H1 (cell line): ENCODE measurements at regions not wholly inside any gene's neighbourhood (a gene's known extent, or its start where the extent isn't known, plus 50 kb on each side); places are given as distances from the start of the nearest gene placed in this dataset.

Experiments used
- CTCF ChIA-PET: fragments of 300-600 bp; sonication (Branson Sonifier 250); formaldehyde crosslinking; loops from one replicate; lab custom pipeline; 2021; ENCODE audit not compliant: partially characterized antibody; lab: Charles Lee
- POLR2A ChIA-PET: fragments of 300-600 bp; sonication (Branson Sonifier 250); formaldehyde crosslinking; loops from one replicate; lab custom pipeline; 2021; ENCODE audit warnings: inconsistent platforms; ENCODE audit not compliant: partially characterized antibody; lab: Charles Lee
- DNase-seq, 2 experiments: peaks; one replicate each; pipeline versions ENCODE4 v3.0.0 to v3.0.0-alpha.2; 2010 to 2022; ENCODE audit warnings: low spot score in 2 of 2, low read depth in 1 of 2, mixed read lengths in 1 of 2
- FAIRE-seq: peaks from 2 replicates; lab custom pipeline; 2011; peaks lifted over from hg19 to GRCh38; lab: Jason Lieb, UNC
- H2AFZ ChIP-seq: 2 replicates; pipeline ENCODE4 v1.8.1; 2012; ENCODE audit warnings: low read length, inconsistent platforms
- H2AK5ac ChIP-seq: 2 replicates; pipeline ENCODE4 v1.6.1; 2013; ENCODE audit warnings: low read depth, low read length
- H2BK120ac ChIP-seq: replicated peaks from 2 replicates; pipeline ENCODE3; 2013; ENCODE audit warnings: low read depth, low read length, inconsistent platforms
- H2BK12ac ChIP-seq: 2 replicates; pipeline ENCODE4 v1.6.1; 2013; ENCODE audit warnings: low read depth, low read length
- H2BK15ac ChIP-seq: 2 replicates; pipeline ENCODE4 v1.6.1; 2013; ENCODE audit warnings: low read length
- H2BK20ac ChIP-seq: 2 replicates; pipeline ENCODE4 v1.6.1; 2013; ENCODE audit warnings: low read length
- H2BK5ac ChIP-seq: 2 replicates; pipeline ENCODE4 v1.6.1; 2013; ENCODE audit warnings: low read depth, low read length
- H3K14ac ChIP-seq: 2 replicates; pipeline ENCODE4 v1.6.1; 2013; ENCODE audit warnings: inconsistent platforms; ENCODE audit not compliant: insufficient read length
- H3K18ac ChIP-seq: 2 replicates; pipeline ENCODE4 v1.6.1; 2013; ENCODE audit warnings: low read length; ENCODE audit errors: extremely low read depth
- H3K23ac ChIP-seq: 2 replicates; pipeline ENCODE4 v1.6.1; 2013; ENCODE audit warnings: inconsistent platforms; ENCODE audit not compliant: insufficient read length
- H3K23me2 ChIP-seq: 2 replicates; pipeline ENCODE4 v1.6.1; 2013; ENCODE audit warnings: low read depth, low read length
- H3K27ac ChIP-seq: 2 replicates; pipeline ENCODE4 v1.6.1; 2011; ENCODE audit warnings: low read depth, low read length, inconsistent platforms
- H3K27me3 ChIP-seq, 4 experiments: replicated peaks in 1 of 4; 1 replicate in 1 of 4; 2 replicates in 3 of 4; pipeline versions ENCODE4 v1.6.1 to v1.8.1; 2011 to 2013; ENCODE audit warnings: low read length in 3 of 4, mild to moderate bottlenecking in 3 of 4, inconsistent platforms in 2 of 4, mixed read lengths in 2 of 4, moderate library complexity in 1 of 4; ENCODE audit not compliant: control insufficient read depth in 3 of 4, insufficient read depth in 3 of 4; ENCODE audit errors: extremely low read depth in 1 of 4
- H3K36me3 ChIP-seq, 4 experiments: 2 replicates each; pipeline versions ENCODE4 v1.6.1 to v1.8.1; 2011 to 2013; ENCODE audit warnings: mild to moderate bottlenecking in 4 of 4, low read length in 3 of 4, moderate library complexity in 2 of 4, control low read depth in 1 of 4, inconsistent platforms in 1 of 4; ENCODE audit not compliant: insufficient read depth in 4 of 4, control insufficient read depth in 2 of 4
- H3K4ac ChIP-seq: replicated peaks from 2 replicates; pipeline ENCODE3; 2013; ENCODE audit warnings: low read length, low read depth, mixed read lengths, inconsistent platforms; ENCODE audit not compliant: insufficient read length
- H3K4me1 ChIP-seq, 4 experiments: replicated peaks in 1 of 4; 1 replicate in 1 of 4; 2 replicates in 3 of 4; pipeline versions ENCODE4 v1.6.1 to v1.8.1; 2011 to 2013; ENCODE audit warnings: low read length in 3 of 4, inconsistent platforms in 2 of 4, mixed read lengths in 1 of 4; ENCODE audit not compliant: insufficient read depth in 4 of 4, control insufficient read depth in 3 of 4
- H3K4me2 ChIP-seq, 2 experiments: 2 replicates each; pipeline versions ENCODE4 v1.6.1 to v1.8.1; 2011 to 2013; ENCODE audit warnings: low read depth in 2 of 2, low read length in 2 of 2, control low read depth in 1 of 2, inconsistent platforms in 1 of 2, mild to moderate bottlenecking in 1 of 2; ENCODE audit not compliant: insufficient read depth in 1 of 2
- H3K4me3 ChIP-seq, 4 experiments: fragments of 200-600, 300-600 bp in 1 of 4; sonication (generic), shearing (Covaris generic), sonication (Bioruptor Twin) in 1 of 4; 2 replicates each; pipeline versions ENCODE4 v1.5.1 to v1.8.1; 2011 to 2016; ENCODE audit warnings: low read length in 4 of 4, low read depth in 3 of 4, control low read depth in 2 of 4, inconsistent platforms in 2 of 4, mild to moderate bottlenecking in 2 of 4, mixed read lengths in 1 of 4, moderate library complexity in 1 of 4; ENCODE audit not compliant: insufficient read depth in 2 of 4; ENCODE audit errors: extremely low read depth in 1 of 4
- H3K56ac ChIP-seq: replicated peaks from 2 replicates; pipeline ENCODE3; 2013; ENCODE audit warnings: low read depth, mild to moderate bottlenecking, mixed read lengths, low read length, inconsistent platforms; ENCODE audit not compliant: insufficient read length
- H3K79me1 ChIP-seq: 2 replicates; pipeline ENCODE4 v1.6.1; 2013; ENCODE audit warnings: low read depth, low read length, control low read depth
- H3K79me2 ChIP-seq, 2 experiments: 2 replicates each; pipeline versions ENCODE4 v1.6.1 to v1.8.1; 2012 to 2013; ENCODE audit warnings: low read length in 2 of 2, mild to moderate bottlenecking in 2 of 2, inconsistent platforms in 1 of 2; ENCODE audit not compliant: insufficient read depth in 2 of 2, control insufficient read depth in 1 of 2
- H3K9ac ChIP-seq, 4 experiments: replicated peaks in 1 of 4; 1 replicate in 1 of 4; 2 replicates in 3 of 4; pipeline versions ENCODE4 v1.6.1 to v1.8.1; 2011 to 2013; ENCODE audit warnings: low read depth in 3 of 4, low read length in 3 of 4, control low read depth in 2 of 4, mild to moderate bottlenecking in 2 of 4, moderate library complexity in 2 of 4, inconsistent platforms in 1 of 4; ENCODE audit errors: extremely low read depth in 1 of 4
- H3K9me3 ChIP-seq, 2 experiments: 2 replicates each; pipeline versions ENCODE4 v1.6.1 to v1.8.1; 2012 to 2013; ENCODE audit warnings: mild to moderate bottlenecking in 2 of 2, moderate library complexity in 2 of 2, control low read depth in 1 of 2, inconsistent platforms in 1 of 2, low read depth in 1 of 2, low read length in 1 of 2, mixed read lengths in 1 of 2; ENCODE audit not compliant: insufficient read depth in 2 of 2
- H4K20me1 ChIP-seq, 2 experiments: replicated peaks in 1 of 2; 2 replicates each; pipeline versions ENCODE3 to v1.8.1; 2011 to 2013; ENCODE audit warnings: inconsistent platforms in 2 of 2, low read length in 2 of 2, mild to moderate bottlenecking in 1 of 2; ENCODE audit not compliant: insufficient read depth in 2 of 2, control insufficient read depth in 1 of 2
- H4K5ac ChIP-seq: 2 replicates; pipeline ENCODE4 v1.6.1; 2013; ENCODE audit warnings: low read length, low read depth, mixed read lengths, inconsistent platforms; ENCODE audit not compliant: insufficient read length
- H4K8ac ChIP-seq: 2 replicates; pipeline ENCODE4 v1.8.0; 2013; ENCODE audit warnings: mild to moderate bottlenecking, moderate library complexity, low read length, inconsistent platforms; ENCODE audit not compliant: insufficient read depth; ENCODE audit errors: extremely low read depth
- H4K91ac ChIP-seq: replicated peaks from 2 replicates; pipeline ENCODE3; 2013; ENCODE audit warnings: low read length, mixed read lengths, inconsistent platforms; ENCODE audit not compliant: insufficient read length
- ATF2 ChIP-seq: IDR thresholded peaks from 2 replicates; pipeline ENCODE4 v1.6.1; 2012; ENCODE audit warnings: low read length, inconsistent platforms
- CBX8 ChIP-seq: fragments of 300-800, 300-1000 bp; sonication (generic); IDR thresholded peaks from 2 replicates; pipeline ENCODE4 v1.7.1; 2016; ENCODE audit warnings: low read depth, low read length, borderline replicate concordance
- CTCF ChIP-seq, 3 experiments: IDR thresholded peaks; 1 replicate in 2 of 3; 2 replicates in 1 of 3; pipeline versions ENCODE4 v1.5.1 to v1.6.1; 2011; ENCODE audit warnings: low read length in 3 of 3, mild to moderate bottlenecking in 3 of 3, inconsistent platforms in 2 of 3, low read depth in 1 of 3, moderate library complexity in 1 of 3; ENCODE audit not compliant: insufficient read depth in 1 of 3; ENCODE audit errors: control extremely low read depth in 1 of 3
- EZH2 ChIP-seq: fragments of 200-600 bp; sonication (generic); IDR thresholded peaks from 2 replicates; pipeline ENCODE4 v1.7.1; 2012; ENCODE audit warnings: low read depth, mild to moderate bottlenecking, moderate library complexity, low read length, inconsistent platforms; ENCODE audit not compliant: severe bottlenecking
- GTF2F1 ChIP-seq: IDR thresholded peaks from 2 replicates; pipeline ENCODE4 v1.6.1; 2012; ENCODE audit warnings: low read depth, low read length, improper control_type of control experiment, borderline replicate concordance
- RBBP5 ChIP-seq: IDR thresholded peaks from 2 replicates; pipeline ENCODE4 v1.7.1; 2012; ENCODE audit warnings: low read depth, mild to moderate bottlenecking, inconsistent platforms, low read length, moderate library complexity, borderline replicate concordance
- WGBS, 2 experiments: shearing (Covaris generic) in 1 of 2; methylation state at CpG; one replicate each; pipeline versions ENCODE4 v1.1.6 to v1.1.7; 2013 to 2015; ENCODE audit warnings: low lambda C conversion rate in 2 of 2, mixed read lengths in 2 of 2, inconsistent platforms in 1 of 2, low coverage in 1 of 2, missing lambda C conversion rate in 1 of 2; ENCODE audit not compliant: insufficient replicate concordance in 2 of 2, insufficient coverage in 1 of 2, insufficient read length in 1 of 2; ENCODE audit errors: extremely low coverage in 1 of 2, missing lambda C conversion rate in 1 of 2; 5-methylcytosine and 5-hydroxymethylcytosine counted together
- TF ChIP-seq, protein P1 (sequence below): IDR thresholded peaks from 2 replicates; pipeline ENCODE4 v1.6.1; 2012; ENCODE audit warnings: inconsistent platforms

DNA sequence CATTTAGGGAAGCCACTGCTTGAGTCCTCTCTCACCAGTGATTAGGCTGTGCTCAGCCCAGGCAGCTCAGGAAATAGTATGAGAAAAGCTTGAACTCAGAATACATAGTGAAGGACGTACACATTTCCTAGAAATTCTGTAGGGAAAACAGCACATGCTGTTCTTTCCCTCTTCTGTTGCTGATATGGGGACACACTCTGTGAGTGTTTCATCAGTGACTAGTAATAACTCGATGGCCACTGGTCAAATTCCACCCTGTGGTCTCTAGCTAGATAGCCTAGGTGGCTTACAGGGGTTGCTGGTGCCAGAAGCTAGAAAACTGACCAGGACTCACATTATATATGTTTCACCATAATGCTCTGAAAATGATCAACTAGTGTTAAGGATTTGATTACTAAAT is 259.8 kb upstream of the SOX4 start:
- H3K4me2 ChIP-seq: no peak overlapping the region
- H4K91ac ChIP-seq: no peak overlapping the region
- no peak overlapping the region for H3K14ac ChIP-seq
- 0 out of 2 replicates have a peak overlapping the region, but pooled peaks have one; percentile 74 for H2BK15ac ChIP-seq
- H3K18ac ChIP-seq: no peak overlapping the region; the same call in 1 of the 2 replicates
- no peak overlapping the region for H2AK5ac ChIP-seq
- no peak overlapping the region for H3K4ac ChIP-seq
- H3K23ac ChIP-seq: no peak overlapping the region
- H2BK20ac ChIP-seq: no peak overlapping the region
- H4K20me1 ChIP-seq: no peaks in the 10 kb centered on the region
- TF ChIP-seq, protein P1, sequence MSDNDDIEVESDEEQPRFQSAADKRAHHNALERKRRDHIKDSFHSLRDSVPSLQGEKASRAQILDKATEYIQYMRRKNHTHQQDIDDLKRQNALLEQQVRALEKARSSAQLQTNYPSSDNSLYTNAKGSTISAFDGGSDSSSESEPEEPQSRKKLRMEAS: no peak
- TF ChIP-seq EZH2 (no peak), GTF2F1 (no peak), CBX8 (no peak), ATF2 (no peak), CTCF (IDR thresholded peaks at IDR 0.05; ENCODE audit: control extremely low read depth in 1 of 3, insufficient read depth in 1 of 3, low read depth in 1 of 3, low read length in 3 of 3) (no peak), RBBP5 (no peak)
- ChIA-PET POLR2A (no interaction called here), CTCF (interaction anchor here (0.6 to 2.3 kb wide), 5 partner anchors 9 to 178 kb away, joined by 3 to 10 read pairs (median 6); no protein-coding TSS in a partner anchor)
- no peaks in the 10 kb centered on the region for H3K9me3 ChIP-seq
- H3K36me3 ChIP-seq: no peaks in the 10 kb centered on the region
- 93% methylated on average over 2 of the region's 2 CpGs; no CpG with 5 or more reads in 1 of the 2 experiments for WGBS, 2 experiments
- DNase-seq (no peak), FAIRE-seq (no peak)
- no peak overlapping the region for H2BK12ac ChIP-seq
- H2BK120ac ChIP-seq: no peak overlapping the region
- H3K9ac ChIP-seq: no peak overlapping the region
- no peak overlapping the region for H3K27ac ChIP-seq
- no peaks in the 10 kb centered on the region for H3K27me3 ChIP-seq
- no peaks in the 10 kb centered on the region for H3K79me2 ChIP-seq
- no peaks in the 10 kb centered on the region for H3K79me1 ChIP-seq
- H3K4me1 ChIP-seq: no peaks in the 10 kb centered on the region
- H3K4me3 ChIP-seq: no peak overlapping the region
- H3K56ac ChIP-seq: no peak overlapping the region
- no peak overlapping the region for H2BK5ac ChIP-seq
- H2AFZ ChIP-seq: peak overlapping the region; percentile 69; the same call in 1 of the 2 replicates
- H4K5ac ChIP-seq: no peak overlapping the region
- H3K23me2 ChIP-seq: no peaks in the 10 kb centered on the region; the same call in 1 of the 2 replicates
- no peak overlapping the region for H4K8ac ChIP-seq
